Muscle layer of duodenum (tissue), 2 donors: ENCODE measurements at regions not wholly inside any gene's neighbourhood (a gene's known extent, or its start where the extent isn't known, plus 50 kb on each side); places are given as distances from the start of the nearest gene placed in this dataset.

ENCODE experiments used
- H3K27ac ChIP-seq: one replicate; pipeline ENCODE4 v1.7.0; 2013; ENCODE audit warnings: mild to moderate bottlenecking, low read length
- H3K27me3 ChIP-seq: one replicate; pipeline ENCODE4 v1.7.0; 2013; ENCODE audit warnings: low read depth, mild to moderate bottlenecking, control low read depth, low read length
- H3K36me3 ChIP-seq, 2 donors: one replicate each; pipeline ENCODE4 v1.7.0; 2013; ENCODE audit warnings: low read length in 2 of 2, control low read depth in 1 of 2, mild to moderate bottlenecking in 1 of 2; ENCODE audit not compliant: insufficient read depth in 2 of 2, control insufficient read depth in 1 of 2
- H3K4me1 ChIP-seq, 2 donors: one replicate each; pipeline ENCODE4 v1.7.0; 2013; ENCODE audit warnings: low read length in 2 of 2, mild to moderate bottlenecking in 2 of 2, control low read depth in 1 of 2, moderate library complexity in 1 of 2; ENCODE audit not compliant: insufficient read depth in 2 of 2, control insufficient read depth in 1 of 2
- H3K4me3 ChIP-seq, 2 donors: one replicate each; pipeline ENCODE4 v1.7.0; 2013; ENCODE audit warnings: low read length in 2 of 2, low read depth in 1 of 2, mild to moderate bottlenecking in 1 of 2
- H3K9me3 ChIP-seq, 2 donors: one replicate each; pipeline ENCODE4 v1.7.0; 2013; ENCODE audit warnings: low read length in 2 of 2, control low read depth in 1 of 2, mild to moderate bottlenecking in 1 of 2; ENCODE audit not compliant: control insufficient read depth in 1 of 2
- donor health status: healthy.

DNA sequence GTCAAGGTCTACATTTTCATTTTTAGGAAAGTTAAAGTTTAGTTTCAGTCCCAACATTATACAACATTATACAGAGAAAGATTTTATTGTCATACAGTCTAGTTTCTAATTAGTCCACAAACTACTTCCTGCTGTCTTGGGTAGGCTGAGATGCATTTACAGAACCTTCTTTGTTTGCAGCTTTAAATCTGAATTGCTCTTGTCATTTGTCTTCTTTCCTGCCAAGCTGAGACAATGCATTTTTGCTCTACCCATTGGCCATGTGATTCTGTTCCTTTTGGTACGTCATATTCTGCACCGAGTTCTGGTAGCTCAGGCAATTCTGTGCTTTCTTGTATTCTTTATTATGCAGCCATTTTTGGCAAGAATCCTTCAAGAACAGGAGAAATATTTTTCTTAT is 228.5 kb downstream of the ATP23 start:
- Histone ChIP-seq H3K9me3 (no peaks in the 10 kb centered on the region), H3K27ac (no peak overlapping the region), H3K36me3 (no peaks in the 10 kb centered on the region), H3K27me3 (no peaks in the 10 kb centered on the region), H3K4me1 (peaks cover 0 to 3% of the 10 kb centered on the region in 2 donors), H3K4me3 (no peak overlapping the region)

DNA sequence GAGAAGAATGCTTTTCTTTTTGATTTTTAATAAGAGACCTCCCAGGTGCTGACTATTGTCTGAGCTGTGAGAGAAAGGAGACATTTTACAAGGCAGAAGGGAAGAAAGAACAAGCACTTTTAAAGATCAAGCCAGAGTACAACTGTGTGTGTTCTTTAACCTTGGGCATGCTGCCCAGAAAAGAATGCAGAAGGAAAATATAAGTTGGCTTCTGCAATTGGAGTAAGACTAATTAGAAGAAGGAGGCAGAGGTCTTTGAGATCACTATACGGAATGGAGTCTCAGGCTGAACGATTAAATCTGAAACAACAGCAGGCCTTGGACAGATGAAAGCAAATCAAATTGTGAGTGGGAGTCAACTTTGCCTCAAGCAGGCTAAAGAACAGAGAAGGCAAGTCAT is 230.5 kb downstream of the ATP23 start:
- H3K4me1 ChIP-seq, result peaks cover 0 to 3% of the 10 kb centered on the region in 2 donors
- no peak overlapping the region for H3K4me3 ChIP-seq
- H3K9me3 ChIP-seq, result no peaks in the 10 kb centered on the region
- H3K36me3 ChIP-seq, result no peaks in the 10 kb centered on the region
- no peaks in the 10 kb centered on the region for H3K27me3 ChIP-seq
- no peak overlapping the region for H3K27ac ChIP-seq

DNA sequence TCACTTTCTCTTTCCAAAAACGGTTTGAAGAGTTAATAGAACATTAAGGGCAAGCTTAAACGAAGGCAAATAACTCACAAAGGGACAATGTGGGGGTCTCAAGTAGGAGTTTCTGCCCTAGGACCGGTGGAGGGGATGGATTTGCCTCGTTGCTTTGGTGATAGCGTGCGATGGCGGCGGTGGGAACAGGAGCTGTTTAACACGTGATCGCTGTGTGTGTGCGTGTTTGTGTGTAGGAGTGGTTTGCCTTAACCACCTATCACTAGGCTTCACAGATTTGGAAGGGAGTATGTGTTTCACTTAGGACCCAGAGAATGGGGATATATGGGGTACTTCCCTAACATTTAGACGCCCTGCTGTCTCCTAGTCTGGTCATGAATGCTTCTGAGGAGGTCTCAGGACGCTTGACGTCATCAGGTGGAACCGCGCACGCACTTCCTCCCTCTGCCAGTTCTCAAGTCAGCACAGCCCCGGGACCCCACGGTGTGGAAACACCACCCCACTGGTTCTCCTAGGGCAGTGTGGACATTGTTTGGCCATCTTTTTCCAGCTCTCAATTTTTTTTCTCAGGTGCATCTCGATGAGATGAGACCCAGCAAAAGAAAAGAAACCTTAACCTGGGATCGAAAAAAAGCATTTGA is 231.2 kb downstream of the ATP23 start:
- H3K36me3 ChIP-seq, result no peaks in the 10 kb centered on the region
- no peaks in the 10 kb centered on the region for H3K9me3 ChIP-seq
- H3K4me1 ChIP-seq, result peaks cover 0 to 3% of the 10 kb centered on the region in 2 donors
- no peak overlapping the region for H3K4me3 ChIP-seq
- no peaks in the 10 kb centered on the region for H3K27me3 ChIP-seq
- H3K27ac ChIP-seq, result no peak overlapping the region

DNA sequence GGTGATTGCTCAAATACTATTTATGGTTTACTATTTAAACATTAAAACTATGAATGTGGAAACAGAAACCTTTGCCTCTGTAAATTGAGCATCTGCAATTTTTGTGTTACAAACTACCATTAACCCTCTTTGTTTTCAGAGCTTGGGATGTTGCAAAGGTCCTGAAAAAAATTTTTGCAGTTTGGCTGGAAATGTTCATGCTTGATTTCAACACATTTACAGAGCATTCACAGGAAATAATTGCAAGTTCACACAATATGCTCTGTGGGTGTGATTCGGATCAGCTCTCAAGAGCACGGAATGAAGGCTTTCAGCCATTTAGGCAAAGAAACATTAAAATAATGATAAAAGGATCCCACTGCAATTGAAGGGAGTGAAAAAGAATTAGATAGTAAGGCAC is 232.9 kb downstream of the ATP23 start:
- Histone ChIP-seq H3K27me3 (no peaks in the 10 kb centered on the region), H3K9me3 (no peaks in the 10 kb centered on the region), H3K27ac (no peak overlapping the region), H3K4me1 (peaks cover 0 to 3% of the 10 kb centered on the region in 2 donors), H3K4me3 (no peak overlapping the region), H3K36me3 (no peaks in the 10 kb centered on the region)

DNA sequence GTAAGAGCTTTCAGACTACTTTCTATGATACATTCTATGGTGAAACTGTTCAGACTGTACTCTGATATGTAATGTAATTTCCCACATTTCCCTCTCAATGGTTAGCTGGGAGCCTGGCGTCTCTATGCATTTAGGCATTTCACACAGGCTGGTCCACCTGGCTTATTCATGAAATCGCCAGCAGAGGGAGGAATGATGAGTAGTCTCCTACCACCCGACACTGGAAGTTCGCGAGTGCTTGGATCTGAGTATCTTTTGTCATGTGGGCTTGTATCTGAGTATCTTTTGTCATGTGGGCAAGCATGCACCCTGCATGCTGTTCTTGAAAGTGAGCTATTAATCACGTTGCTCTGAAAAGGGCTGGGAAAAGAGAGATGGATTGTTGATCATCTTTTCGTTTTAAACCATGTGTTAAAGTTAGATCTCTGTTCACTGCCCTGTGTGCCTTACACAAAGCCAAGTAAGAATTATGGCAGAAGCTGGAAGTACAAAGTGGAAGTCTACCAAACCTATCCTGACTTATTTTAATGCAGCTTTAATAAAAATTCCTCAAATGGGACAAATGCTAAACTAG is 235.0 kb downstream of the ATP23 start:
- H3K27ac ChIP-seq, result no peak overlapping the region
- no peaks in the 10 kb centered on the region for H3K36me3 ChIP-seq
- no peaks in the 10 kb centered on the region for H3K4me1 ChIP-seq
- H3K27me3 ChIP-seq, result no peaks in the 10 kb centered on the region
- H3K4me3 ChIP-seq, result no peak overlapping the region
- H3K9me3 ChIP-seq, result no peaks in the 10 kb centered on the region

DNA sequence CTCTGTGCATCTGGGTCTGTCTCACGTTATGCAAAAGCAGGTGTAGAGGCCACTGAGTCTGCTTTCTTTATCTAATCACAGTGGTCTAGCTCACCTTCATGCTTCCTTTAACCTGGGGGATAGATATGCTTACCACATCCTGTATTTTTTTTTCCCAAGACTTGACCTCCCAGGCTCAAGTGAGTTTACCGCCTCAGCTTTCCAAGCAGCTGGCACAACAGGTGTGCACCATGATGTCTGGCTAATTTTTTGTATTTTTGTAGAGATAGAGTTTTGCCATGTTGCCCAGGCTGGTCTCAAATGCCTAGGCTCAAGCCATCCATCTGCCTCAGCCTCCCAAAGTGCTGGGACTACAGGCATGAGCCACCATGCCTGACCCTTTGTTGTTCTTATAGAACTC is 236.0 kb downstream of the ATP23 start:
- Histone ChIP-seq H3K36me3 (no peaks in the 10 kb centered on the region), H3K27me3 (no peaks in the 10 kb centered on the region), H3K9me3 (no peaks in the 10 kb centered on the region), H3K4me3 (no peak overlapping the region), H3K27ac (no peak overlapping the region), H3K4me1 (no peaks in the 10 kb centered on the region)

DNA sequence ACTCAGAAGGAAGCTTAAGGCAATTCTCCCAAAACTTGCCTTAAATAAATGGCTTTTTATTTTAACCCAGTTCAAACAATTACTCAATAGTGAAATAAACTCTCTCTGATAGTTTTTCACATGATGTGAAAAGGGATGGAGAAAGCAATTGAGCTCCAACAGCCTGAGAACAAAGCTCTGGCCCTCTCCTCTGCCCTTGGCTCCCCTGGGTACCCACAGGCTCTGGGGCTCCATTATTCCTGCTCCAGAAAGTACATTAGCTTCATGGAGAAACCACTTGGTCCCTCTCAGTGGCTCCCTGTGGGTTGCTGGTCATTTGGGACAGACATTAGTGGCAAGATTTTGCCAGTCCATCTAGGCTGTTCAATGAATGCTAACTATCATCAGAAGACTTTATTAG is 242.8 kb downstream of the ATP23 start:
- H3K27ac ChIP-seq, result no peak overlapping the region
- no peaks in the 10 kb centered on the region for H3K36me3 ChIP-seq
- no peaks in the 10 kb centered on the region for H3K9me3 ChIP-seq
- H3K27me3 ChIP-seq, result no peaks in the 10 kb centered on the region
- H3K4me1 ChIP-seq, result no peaks in the 10 kb centered on the region
- no peak overlapping the region for H3K4me3 ChIP-seq

DNA sequence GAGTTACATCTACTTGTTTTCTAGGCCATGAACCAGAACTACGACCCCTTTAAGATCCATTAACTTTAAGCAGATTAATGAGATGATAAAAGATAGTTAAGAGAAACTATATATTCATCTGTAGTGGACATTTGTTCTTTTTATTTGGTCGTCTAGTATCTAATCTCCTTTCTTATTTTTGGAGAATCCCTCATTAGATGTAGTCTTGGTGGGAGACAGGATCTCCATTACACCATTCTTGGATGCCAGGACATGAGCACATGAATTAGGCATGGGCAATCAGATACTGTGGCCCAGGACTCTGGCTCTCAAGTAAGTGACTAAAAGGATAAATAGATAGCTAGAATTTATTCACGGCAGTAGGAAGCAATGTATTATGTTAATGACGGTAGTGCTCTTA is 245.0 kb downstream of the ATP23 start:
- H3K4me1 ChIP-seq, result no peaks in the 10 kb centered on the region
- no peaks in the 10 kb centered on the region for H3K36me3 ChIP-seq
- H3K4me3 ChIP-seq, result no peak overlapping the region
- no peaks in the 10 kb centered on the region for H3K27me3 ChIP-seq
- no peaks in the 10 kb centered on the region for H3K9me3 ChIP-seq
- H3K27ac ChIP-seq, result no peak overlapping the region

DNA sequence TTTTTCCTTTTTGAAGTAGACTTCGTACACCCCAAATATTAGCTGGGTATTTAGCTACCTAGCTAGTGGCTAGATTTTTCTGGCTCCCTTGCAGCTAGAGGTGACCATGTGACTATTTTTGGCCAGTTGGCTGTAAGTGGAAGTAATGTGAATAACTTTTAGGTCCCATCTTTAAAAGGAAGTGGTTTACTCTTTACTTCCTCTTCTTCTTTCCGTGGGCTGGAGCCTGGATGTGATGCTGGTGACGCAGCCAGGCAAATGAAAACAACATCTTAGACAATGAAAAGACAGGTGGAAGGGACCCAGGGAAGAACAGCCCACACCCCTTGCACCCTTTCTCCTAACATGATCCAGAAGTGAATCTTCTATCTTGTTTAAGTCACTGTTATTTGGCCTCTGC is 245.5 kb downstream of the ATP23 start:
- no peaks in the 10 kb centered on the region for H3K36me3 ChIP-seq
- no peaks in the 10 kb centered on the region for H3K4me1 ChIP-seq
- H3K27me3 ChIP-seq, result no peaks in the 10 kb centered on the region
- no peak overlapping the region for H3K4me3 ChIP-seq
- H3K9me3 ChIP-seq, result no peaks in the 10 kb centered on the region
- no peak overlapping the region for H3K27ac ChIP-seq

DNA sequence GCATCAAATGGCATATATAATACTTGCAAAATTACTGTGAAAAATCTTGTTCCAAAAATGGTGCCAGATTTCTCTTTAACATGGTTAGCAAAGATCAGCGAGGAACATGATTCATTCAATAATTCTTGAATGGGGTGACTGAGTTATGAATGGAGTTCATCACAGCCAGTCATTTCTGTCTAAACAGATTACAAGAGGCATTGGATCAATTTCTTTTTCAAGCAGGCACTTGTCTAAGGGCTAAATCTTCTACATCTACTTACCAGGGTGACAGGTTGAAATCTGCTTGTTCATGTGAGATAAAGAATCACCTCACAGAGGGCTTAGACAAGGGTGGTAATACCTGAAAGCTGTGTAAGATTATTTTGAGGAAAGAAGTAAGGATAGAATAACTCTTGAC is 247.7 kb downstream of the ATP23 start:
- Histone ChIP-seq H3K4me1 (no peaks in the 10 kb centered on the region), H3K4me3 (no peak overlapping the region), H3K27me3 (no peaks in the 10 kb centered on the region), H3K9me3 (peaks cover 0 to 3% of the 10 kb centered on the region in 2 donors), H3K36me3 (no peaks in the 10 kb centered on the region), H3K27ac (no peak overlapping the region)

DNA sequence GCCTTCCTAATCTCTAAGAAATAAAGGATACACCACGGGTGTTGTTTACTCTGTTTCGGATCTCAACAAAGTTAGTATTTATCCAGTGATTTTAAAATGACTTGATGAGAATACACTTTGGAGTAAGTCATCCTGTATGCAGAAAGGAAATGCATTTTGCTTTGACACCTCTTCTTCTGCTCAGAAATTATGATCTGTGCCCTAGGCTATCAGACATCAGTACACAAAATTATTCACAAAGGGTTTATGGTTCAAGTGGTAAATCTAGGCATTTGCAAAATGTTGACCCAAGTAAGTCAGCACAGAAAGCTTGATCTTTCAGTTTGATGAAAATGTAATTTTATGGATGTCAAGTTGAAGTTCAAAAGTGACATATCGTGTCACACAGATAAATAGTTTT is 248.5 kb downstream of the ATP23 start:
- Histone ChIP-seq H3K4me3 (no peak overlapping the region), H3K9me3 (peaks cover 0 to 3% of the 10 kb centered on the region in 2 donors), H3K27me3 (no peaks in the 10 kb centered on the region), H3K27ac (no peak overlapping the region), H3K4me1 (no peaks in the 10 kb centered on the region), H3K36me3 (no peaks in the 10 kb centered on the region)

DNA sequence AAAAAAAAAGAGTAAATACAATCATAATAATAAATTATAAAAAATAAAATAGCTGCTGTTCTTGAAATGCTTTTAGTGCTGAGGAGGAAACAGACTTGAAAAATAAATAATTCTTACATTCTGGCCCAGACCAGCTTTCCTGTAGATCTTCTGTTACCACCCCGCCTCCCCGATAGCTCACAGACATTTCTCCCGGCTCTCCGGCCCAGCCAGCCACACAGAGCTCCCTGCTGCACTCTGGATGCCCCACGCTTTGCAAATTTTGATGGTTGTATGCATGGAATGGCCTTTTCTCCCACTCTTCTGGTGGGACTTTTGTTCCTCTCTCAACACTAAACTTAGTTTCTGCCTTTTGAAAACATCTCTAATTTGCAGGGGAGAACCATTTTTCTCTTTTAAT is 249.3 kb downstream of the ATP23 start:
- Histone ChIP-seq H3K27me3 (no peaks in the 10 kb centered on the region), H3K4me1 (no peaks in the 10 kb centered on the region), H3K9me3 (peaks cover 0 to 3% of the 10 kb centered on the region in 2 donors), H3K27ac (no peak overlapping the region), H3K36me3 (no peaks in the 10 kb centered on the region), H3K4me3 (no peak overlapping the region)
